ENCODE measurements at regions not wholly inside any gene's neighbourhood (a gene's known extent, or its start where the extent isn't known, plus 50 kb on each side); places are given as distances from the start of the nearest gene placed in this dataset.

DNA sequence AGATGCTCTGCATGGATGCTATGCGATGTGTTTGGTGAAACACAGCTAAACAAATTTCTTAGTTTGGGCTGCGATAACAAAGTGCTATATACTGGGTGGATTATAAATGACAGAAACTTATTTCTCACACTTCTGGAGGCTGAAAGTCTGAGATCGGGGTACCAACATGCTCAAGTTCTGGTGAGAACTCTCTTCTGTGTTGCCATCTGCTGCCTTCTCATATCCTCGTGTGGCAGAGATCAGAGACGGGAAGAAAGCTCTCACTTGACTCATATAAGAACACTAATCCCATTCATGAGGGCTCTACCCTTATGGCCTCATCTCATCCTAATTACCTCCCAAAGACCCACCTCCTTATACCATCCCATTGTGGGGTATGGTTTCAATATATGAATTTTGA lies 162.0 kb upstream of the DTNBP1 start:
- H3K4me2 ChIP-seq (ENCODE audit: low read length) = no peak overlapping the region
- H3K27me3 ChIP-seq (ENCODE audit: control insufficient read depth, low read length) = peaks cover 29% of the 10 kb centered on the region
- H3K27ac ChIP-seq (ENCODE audit: low read depth, low read length) = no peak overlapping the region
- no peak overlapping the region for H3K4me3 ChIP-seq (ENCODE audit: low read length)
- no peaks in the 10 kb centered on the region for H3K4me1 ChIP-seq (ENCODE audit: control insufficient read depth, low read length)
- TF ChIP-seq EZH2phosphoT487 (IDR thresholded peaks at IDR 0.05; ENCODE audit: borderline replicate concordance, low read length) = no peak
- TF ChIP-seq, protein P1, sequence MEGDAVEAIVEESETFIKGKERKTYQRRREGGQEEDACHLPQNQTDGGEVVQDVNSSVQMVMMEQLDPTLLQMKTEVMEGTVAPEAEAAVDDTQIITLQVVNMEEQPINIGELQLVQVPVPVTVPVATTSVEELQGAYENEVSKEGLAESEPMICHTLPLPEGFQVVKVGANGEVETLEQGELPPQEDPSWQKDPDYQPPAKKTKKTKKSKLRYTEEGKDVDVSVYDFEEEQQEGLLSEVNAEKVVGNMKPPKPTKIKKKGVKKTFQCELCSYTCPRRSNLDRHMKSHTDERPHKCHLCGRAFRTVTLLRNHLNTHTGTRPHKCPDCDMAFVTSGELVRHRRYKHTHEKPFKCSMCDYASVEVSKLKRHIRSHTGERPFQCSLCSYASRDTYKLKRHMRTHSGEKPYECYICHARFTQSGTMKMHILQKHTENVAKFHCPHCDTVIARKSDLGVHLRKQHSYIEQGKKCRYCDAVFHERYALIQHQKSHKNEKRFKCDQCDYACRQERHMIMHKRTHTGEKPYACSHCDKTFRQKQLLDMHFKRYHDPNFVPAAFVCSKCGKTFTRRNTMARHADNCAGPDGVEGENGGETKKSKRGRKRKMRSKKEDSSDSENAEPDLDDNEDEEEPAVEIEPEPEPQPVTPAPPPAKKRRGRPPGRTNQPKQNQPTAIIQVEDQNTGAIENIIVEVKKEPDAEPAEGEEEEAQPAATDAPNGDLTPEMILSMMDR (IDR thresholded peaks at IDR 0.05; ENCODE audit: low read depth, low read length, poor library complexity, severe bottlenecking) = no peak
- H3K9me2 ChIP-seq (replicated peaks; ENCODE audit: control insufficient read depth, low read length) = no peaks in the 10 kb centered on the region
- H3K36me3 ChIP-seq (ENCODE audit: control insufficient read depth, low read length) = no peaks in the 10 kb centered on the region
- H3K9me3 ChIP-seq (ENCODE audit: control insufficient read depth, insufficient read depth, low read length) = no peaks in the 10 kb centered on the region
- H4K20me1 ChIP-seq (ENCODE audit: control insufficient read depth, insufficient read depth, low read depth, low read length) = no peaks in the 10 kb centered on the region
- no peaks in the 10 kb centered on the region for H3K79me2 ChIP-seq (ENCODE audit: control insufficient read depth, low read length)
- no peaks in the 10 kb centered on the region for H3F3A ChIP-seq (ENCODE audit: control insufficient read depth, insufficient read depth)

DNA sequence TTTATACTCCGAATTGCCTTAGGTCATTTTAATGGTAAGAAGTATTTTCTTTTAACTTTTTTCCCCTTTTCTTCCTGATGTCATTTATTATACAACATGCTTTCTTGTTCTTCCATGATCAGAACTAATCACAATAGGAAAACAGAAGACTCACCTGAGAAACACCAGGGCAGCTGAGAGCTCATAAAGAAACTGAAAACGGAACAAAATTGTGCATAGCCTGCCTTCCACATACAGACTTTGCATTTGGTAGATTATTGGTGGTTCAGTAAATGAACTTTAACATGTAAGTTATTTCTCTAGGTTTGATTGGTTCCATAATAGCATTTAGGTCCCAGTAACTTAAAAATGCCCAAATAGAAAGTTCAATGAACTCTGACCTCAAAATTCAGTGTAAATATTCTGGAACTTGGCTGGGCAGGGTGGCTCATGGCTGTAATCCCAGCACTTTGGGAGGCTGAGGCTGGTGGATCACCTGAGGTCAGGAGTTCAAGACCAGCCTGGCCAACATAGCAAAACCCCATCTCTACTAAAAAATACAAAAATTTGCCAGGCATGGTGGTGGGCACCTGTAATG lies 161.1 kb upstream of the DTNBP1 start:
- no peaks in the 10 kb centered on the region for H3K79me2 ChIP-seq (ENCODE audit: control insufficient read depth, low read length)
- H3K9me2 ChIP-seq (replicated peaks; ENCODE audit: control insufficient read depth, low read length) = no peaks in the 10 kb centered on the region
- H3K36me3 ChIP-seq (ENCODE audit: control insufficient read depth, low read length) = no peaks in the 10 kb centered on the region
- no peaks in the 10 kb centered on the region for H3K4me1 ChIP-seq (ENCODE audit: control insufficient read depth, low read length)
- H3K4me3 ChIP-seq (ENCODE audit: low read length) = no peak overlapping the region
- no peaks in the 10 kb centered on the region for H3F3A ChIP-seq (ENCODE audit: control insufficient read depth, insufficient read depth)
- TF ChIP-seq EZH2phosphoT487 (IDR thresholded peaks at IDR 0.05; ENCODE audit: borderline replicate concordance, low read length) = no peak
- TF ChIP-seq, protein P1 (IDR thresholded peaks at IDR 0.05; ENCODE audit: low read depth, low read length, poor library complexity, severe bottlenecking) = no peak
- H4K20me1 ChIP-seq (ENCODE audit: control insufficient read depth, insufficient read depth, low read depth, low read length) = no peaks in the 10 kb centered on the region
- H3K9me3 ChIP-seq (ENCODE audit: control insufficient read depth, insufficient read depth, low read length) = no peaks in the 10 kb centered on the region
- H3K27me3 ChIP-seq (ENCODE audit: control insufficient read depth, low read length) = peaks cover 33% of the 10 kb centered on the region
- H3K4me2 ChIP-seq (ENCODE audit: low read length) = no peak overlapping the region
- H3K27ac ChIP-seq (ENCODE audit: low read depth, low read length) = no peak overlapping the region

DNA sequence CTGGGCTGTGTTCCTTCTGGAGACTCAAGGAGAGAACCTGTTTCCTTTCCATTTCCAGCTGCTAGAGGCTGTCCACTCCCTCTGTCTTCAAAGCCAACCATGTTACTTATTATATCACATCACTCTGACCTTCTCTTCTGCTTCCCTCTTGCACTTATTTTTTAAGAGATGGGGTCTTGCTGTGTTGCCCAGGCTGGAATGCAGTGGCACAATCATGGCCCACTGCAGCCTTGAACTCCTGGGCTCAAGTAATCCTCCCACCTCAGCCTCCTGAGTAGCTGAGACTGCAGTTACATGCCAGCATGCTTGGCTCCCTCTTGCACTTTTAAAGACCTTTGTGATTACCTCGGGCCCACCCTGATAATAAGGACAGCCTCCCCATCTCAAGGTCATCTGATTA lies 160.0 kb upstream of the DTNBP1 start:
- no peak overlapping the region for H3K4me3 ChIP-seq (ENCODE audit: low read length)
- H3K27ac ChIP-seq (ENCODE audit: low read depth, low read length) = no peak overlapping the region
- peaks cover 33% of the 10 kb centered on the region for H3K27me3 ChIP-seq (ENCODE audit: control insufficient read depth, low read length)
- H4K20me1 ChIP-seq (ENCODE audit: control insufficient read depth, insufficient read depth, low read depth, low read length) = no peaks in the 10 kb centered on the region
- no peaks in the 10 kb centered on the region for H3K9me3 ChIP-seq (ENCODE audit: control insufficient read depth, insufficient read depth, low read length)
- no peaks in the 10 kb centered on the region for H3K79me2 ChIP-seq (ENCODE audit: control insufficient read depth, low read length)
- H3K4me2 ChIP-seq (ENCODE audit: low read length) = no peak overlapping the region
- no peaks in the 10 kb centered on the region for H3K4me1 ChIP-seq (ENCODE audit: control insufficient read depth, low read length)
- TF ChIP-seq, protein P1 (IDR thresholded peaks at IDR 0.05; ENCODE audit: low read depth, low read length, poor library complexity, severe bottlenecking) = no peak
- no peak for TF ChIP-seq EZH2phosphoT487 (IDR thresholded peaks at IDR 0.05; ENCODE audit: borderline replicate concordance, low read length)
- no peaks in the 10 kb centered on the region for H3F3A ChIP-seq (ENCODE audit: control insufficient read depth, insufficient read depth)
- H3K36me3 ChIP-seq (ENCODE audit: control insufficient read depth, low read length) = no peaks in the 10 kb centered on the region
- H3K9me2 ChIP-seq (replicated peaks; ENCODE audit: control insufficient read depth, low read length) = no peaks in the 10 kb centered on the region

Measured in DOHH2 (cell line).